ENCODE measurements at regions not wholly inside any gene's neighbourhood (a gene's known extent, or its start where the extent isn't known, plus 50 kb on each side); places are given as distances from the start of the nearest gene placed in this dataset.

GRCh38 chr10:44702531-44702930 lies 208.6 kb upstream of the TMEM72 start:
- Histone ChIP-seq H3K79me2 (ENCODE audit: control insufficient read depth, insufficient read depth, low read length) (no peaks in the 10 kb centered on the region), H3K4me2 (replicated peaks; ENCODE audit: low read depth, low read length, poor library complexity, severe bottlenecking) (no peak overlapping the region), H3K36me3 (replicated peaks in 1 of 2; ENCODE audit: control extremely low read depth in 1 of 2, control insufficient read depth in 1 of 2, extremely low read depth in 1 of 2, insufficient read depth in 2 of 2, low read length in 1 of 2) (no peaks in the 10 kb centered on the region), H2AFZ (ENCODE audit: insufficient read depth, low read depth, low read length, poor library complexity, severe bottlenecking) (no peak overlapping the region), H3K4me1 (ENCODE audit: control insufficient read depth in 2 of 2, insufficient read depth in 2 of 2, low read length in 2 of 2) (no peaks in the 10 kb centered on the region), H3K9ac (ENCODE audit: low read length) (no peak overlapping the region), H3K9me3 (ENCODE audit: control extremely low read depth in 1 of 3, control insufficient read depth in 2 of 3, insufficient read depth in 1 of 3, low read length in 2 of 3) (peaks cover 1 to 14% (median 5%) of the 10 kb centered on the region in 3 donors), H3K27me3 (replicated peaks in 1 of 4; ENCODE audit: control extremely low read depth in 1 of 4, control insufficient read depth in 3 of 4, insufficient read depth in 4 of 4, low read length in 3 of 4) (peaks cover 0 to 4% (median 0%) of the 10 kb centered on the region in 4 experiments), H3K27ac (ENCODE audit: low read length in 2 of 2) (no peak overlapping the region), H4K20me1 (ENCODE audit: control insufficient read depth, insufficient read depth, low read length, poor library complexity, severe bottlenecking) (no peaks in the 10 kb centered on the region), H3K4me3 (ENCODE audit: control extremely low read depth in 1 of 5, extremely low read depth in 1 of 5, insufficient read depth in 1 of 5, low read depth in 2 of 5, low read length in 4 of 5) (no peak overlapping the region)
- TF ChIP-seq, protein P1, sequence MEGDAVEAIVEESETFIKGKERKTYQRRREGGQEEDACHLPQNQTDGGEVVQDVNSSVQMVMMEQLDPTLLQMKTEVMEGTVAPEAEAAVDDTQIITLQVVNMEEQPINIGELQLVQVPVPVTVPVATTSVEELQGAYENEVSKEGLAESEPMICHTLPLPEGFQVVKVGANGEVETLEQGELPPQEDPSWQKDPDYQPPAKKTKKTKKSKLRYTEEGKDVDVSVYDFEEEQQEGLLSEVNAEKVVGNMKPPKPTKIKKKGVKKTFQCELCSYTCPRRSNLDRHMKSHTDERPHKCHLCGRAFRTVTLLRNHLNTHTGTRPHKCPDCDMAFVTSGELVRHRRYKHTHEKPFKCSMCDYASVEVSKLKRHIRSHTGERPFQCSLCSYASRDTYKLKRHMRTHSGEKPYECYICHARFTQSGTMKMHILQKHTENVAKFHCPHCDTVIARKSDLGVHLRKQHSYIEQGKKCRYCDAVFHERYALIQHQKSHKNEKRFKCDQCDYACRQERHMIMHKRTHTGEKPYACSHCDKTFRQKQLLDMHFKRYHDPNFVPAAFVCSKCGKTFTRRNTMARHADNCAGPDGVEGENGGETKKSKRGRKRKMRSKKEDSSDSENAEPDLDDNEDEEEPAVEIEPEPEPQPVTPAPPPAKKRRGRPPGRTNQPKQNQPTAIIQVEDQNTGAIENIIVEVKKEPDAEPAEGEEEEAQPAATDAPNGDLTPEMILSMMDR (IDR thresholded peaks at IDR 0.05): no peak
- TF ChIP-seq EZH2 (IDR thresholded peaks at IDR 0.05; ENCODE audit: borderline replicate concordance, insufficient read depth, low read depth, low read length, poor library complexity, severe bottlenecking): no peak
- Mint-ChIP-seq H3K9me3 (ENCODE audit: insufficient read depth) (peaks cover 10% of the 10 kb centered on the region), H3K4me1 (no peaks in the 10 kb centered on the region), H3K27ac (no peak overlapping the region), H3K27me3 (peaks cover 5% of the 10 kb centered on the region), H3K4me3 (no peak overlapping the region)
- DNase-seq: no peak
- intact Hi-C loops (cut with micrococcal nuclease): no loop called here
- POLR2A ChIA-PET: no interaction called here
- no CpG with 5 or more reads among the region's 1 CpG for WGBS (ENCODE audit: insufficient coverage)
- CTCF ChIA-PET: no interaction called here
- no peak for ATAC-seq (ENCODE audit: low read depth)

- Mint-ChIP-seq H3K9me3 (ENCODE audit: insufficient read depth) (peaks cover 10% of the 10 kb centered on the region), H3K27ac (no peak overlapping the region), H3K4me3 (no peak overlapping the region), H3K4me1 (no peaks in the 10 kb centered on the region), H3K27me3 (peaks cover 5% of the 10 kb centered on the region)
- ATAC-seq (ENCODE audit: low read depth) (no peak), DNase-seq (no peak)
- no peaks in the 10 kb centered on the region for H3K4me1 ChIP-seq (ENCODE audit: control insufficient read depth in 2 of 2, insufficient read depth in 2 of 2, low read length in 2 of 2)
- H3K9me3 ChIP-seq (ENCODE audit: control extremely low read depth in 1 of 3, control insufficient read depth in 2 of 3, insufficient read depth in 1 of 3, low read length in 2 of 3): peaks cover 1 to 12% (median 5%) of the 10 kb centered on the region in 3 donors
- no peak overlapping the region for H3K9ac ChIP-seq (ENCODE audit: low read length)
- peaks cover 0 to 4% (median 0%) of the 10 kb centered on the region in 4 experiments for H3K27me3 ChIP-seq (replicated peaks in 1 of 4; ENCODE audit: control extremely low read depth in 1 of 4, control insufficient read depth in 3 of 4, insufficient read depth in 4 of 4, low read length in 3 of 4)
- intact Hi-C loops (cut with micrococcal nuclease): no loop called here
- WGBS (ENCODE audit: insufficient coverage): 75% methylated on average over 1 of the region's 6 CpGs
- H3K4me2 ChIP-seq (replicated peaks; ENCODE audit: low read depth, low read length, poor library complexity, severe bottlenecking): no peak overlapping the region
- H4K20me1 ChIP-seq (ENCODE audit: control insufficient read depth, insufficient read depth, low read length, poor library complexity, severe bottlenecking): no peaks in the 10 kb centered on the region
- no peaks in the 10 kb centered on the region for H3K36me3 ChIP-seq (replicated peaks in 1 of 2; ENCODE audit: control extremely low read depth in 1 of 2, control insufficient read depth in 1 of 2, extremely low read depth in 1 of 2, insufficient read depth in 2 of 2, low read length in 1 of 2)
- H2AFZ ChIP-seq (ENCODE audit: insufficient read depth, low read depth, low read length, poor library complexity, severe bottlenecking): no peak overlapping the region
- H3K4me3 ChIP-seq (ENCODE audit: control extremely low read depth in 1 of 5, extremely low read depth in 1 of 5, insufficient read depth in 1 of 5, low read depth in 2 of 5, low read length in 4 of 5): no peak overlapping the region
- H3K79me2 ChIP-seq (ENCODE audit: control insufficient read depth, insufficient read depth, low read length): no peaks in the 10 kb centered on the region
- TF ChIP-seq, protein P1 (IDR thresholded peaks at IDR 0.05): no peak
- TF ChIP-seq EZH2 (IDR thresholded peaks at IDR 0.05; ENCODE audit: borderline replicate concordance, insufficient read depth, low read depth, low read length, poor library complexity, severe bottlenecking): no peak
- no peak overlapping the region for H3K27ac ChIP-seq (ENCODE audit: low read length in 2 of 2)
- ChIA-PET POLR2A (no interaction called here), CTCF (no interaction called here)
Measured at GRCh38 chr10:44703241-44704155, 207.6 kb upstream of the TMEM72 start.

All from B cell (primary cell).